ENCODE measurements at regions not wholly inside any gene's neighbourhood (a gene's known extent, or its start where the extent isn't known, plus 50 kb on each side); places are given as distances from the start of the nearest gene placed in this dataset.
"Not testable (repeated sequence)": the region's sequence is repeated elsewhere in the genome, so short reads cannot be mapped to it uniquely, and the experiment has no call there.

DNA sequence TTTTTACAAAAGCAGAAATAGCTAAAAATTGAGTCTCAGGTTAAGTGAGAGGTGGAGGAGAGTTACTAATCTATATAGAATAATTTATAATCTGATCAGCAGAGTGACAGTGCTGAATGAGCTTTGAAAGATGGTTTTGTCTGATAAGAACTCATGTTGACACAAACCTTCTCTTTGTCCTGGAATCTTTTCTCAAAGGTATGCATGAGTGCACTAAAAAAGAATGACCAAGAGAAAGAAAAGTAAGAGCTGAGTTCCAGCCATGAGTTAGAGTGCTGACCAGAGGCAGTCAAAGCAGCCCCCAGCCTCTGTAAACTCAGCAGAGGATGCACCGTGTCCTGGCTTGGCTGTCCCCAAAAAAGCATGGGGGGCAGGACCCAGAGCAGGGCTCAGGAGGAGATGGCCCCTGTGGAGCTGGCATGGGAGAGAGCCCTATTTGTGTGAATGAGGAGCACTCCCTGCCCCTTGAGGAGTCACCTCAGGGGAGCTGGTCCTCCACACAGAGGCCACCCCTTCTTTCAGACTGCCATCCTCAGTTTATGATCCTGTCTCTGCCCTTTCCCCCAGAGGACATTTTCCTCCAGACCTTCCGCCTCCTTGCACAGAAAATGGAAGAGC is 129.8 kb downstream of the SEC23A start:
- no peak for DNase-seq
- peaks cover 2% of the 10 kb centered on the region for H3K9me3 Mint-ChIP-seq
- H3K27ac Mint-ChIP-seq, result no peak overlapping the region
- no peaks in the 10 kb centered on the region for H3K4me1 Mint-ChIP-seq (ENCODE audit: low read depth)
- peaks cover 4% of the 10 kb centered on the region for H3K27me3 Mint-ChIP-seq
- no peak overlapping the region for H3K4me3 Mint-ChIP-seq
- no peaks in the 10 kb centered on the region for H3K36me3 Mint-ChIP-seq (ENCODE audit: low read depth)

DNA sequence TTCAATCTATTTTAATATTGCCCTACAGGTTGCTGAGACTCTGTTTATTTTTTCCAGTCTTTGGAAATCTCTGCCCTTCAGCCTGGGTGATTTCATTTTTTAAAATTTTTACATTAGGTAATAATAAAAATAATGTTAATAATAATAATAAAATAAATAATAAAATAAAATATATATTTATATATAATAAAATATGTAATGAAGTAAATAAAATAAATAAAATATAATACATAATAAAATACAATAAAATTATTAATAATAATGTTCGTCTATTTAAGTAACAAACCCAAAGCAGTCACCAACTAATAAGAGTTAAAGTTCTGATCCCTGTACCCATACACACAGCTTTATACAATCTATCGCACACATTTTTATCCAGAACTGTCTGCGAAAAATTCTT is 130.5 kb downstream of the SEC23A start:
- no peak overlapping the region for H3K27ac Mint-ChIP-seq
- peaks cover 2% of the 10 kb centered on the region for H3K9me3 Mint-ChIP-seq
- peaks cover 4% of the 10 kb centered on the region for H3K27me3 Mint-ChIP-seq
- DNase-seq, result no peak
- no peak overlapping the region for H3K4me3 Mint-ChIP-seq
- H3K4me1 Mint-ChIP-seq (ENCODE audit: low read depth), result no peaks in the 10 kb centered on the region
- H3K36me3 Mint-ChIP-seq (ENCODE audit: low read depth), result no peaks in the 10 kb centered on the region

DNA sequence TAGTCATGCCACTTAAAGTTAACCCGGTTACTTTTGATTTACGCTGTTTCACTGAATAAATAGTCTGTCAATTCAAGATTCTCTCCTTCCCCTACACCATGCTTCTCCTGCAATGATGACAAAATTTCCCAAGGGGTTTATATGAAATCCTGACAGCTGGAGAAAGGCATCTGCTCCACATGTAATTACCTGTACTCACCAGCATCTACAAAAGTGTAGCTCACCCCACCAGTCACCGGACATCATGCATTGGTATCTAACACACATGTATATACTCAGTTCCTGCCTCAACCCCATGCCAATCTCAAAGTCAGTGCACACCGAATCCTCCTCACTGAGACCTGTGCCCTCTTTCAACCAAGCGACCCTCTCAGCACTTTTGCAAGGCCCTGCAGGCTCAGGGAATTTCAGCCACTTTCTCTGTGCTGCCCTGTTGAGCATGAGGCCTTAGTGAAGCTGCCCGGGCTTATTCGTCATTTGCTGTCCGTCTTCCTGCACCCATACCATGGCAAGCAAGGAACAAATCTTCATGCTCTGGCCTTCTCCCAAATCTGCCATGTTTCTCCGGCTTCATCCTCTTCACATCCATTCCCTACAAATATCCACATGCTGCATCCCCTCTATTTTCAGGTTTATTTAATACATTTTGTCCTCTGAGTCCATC is 131.6 kb downstream of the SEC23A start:
- H3K9me3 Mint-ChIP-seq, result peaks cover 2% of the 10 kb centered on the region
- H3K36me3 Mint-ChIP-seq (ENCODE audit: low read depth), result no peaks in the 10 kb centered on the region
- no peak overlapping the region for H3K27ac Mint-ChIP-seq

DNA sequence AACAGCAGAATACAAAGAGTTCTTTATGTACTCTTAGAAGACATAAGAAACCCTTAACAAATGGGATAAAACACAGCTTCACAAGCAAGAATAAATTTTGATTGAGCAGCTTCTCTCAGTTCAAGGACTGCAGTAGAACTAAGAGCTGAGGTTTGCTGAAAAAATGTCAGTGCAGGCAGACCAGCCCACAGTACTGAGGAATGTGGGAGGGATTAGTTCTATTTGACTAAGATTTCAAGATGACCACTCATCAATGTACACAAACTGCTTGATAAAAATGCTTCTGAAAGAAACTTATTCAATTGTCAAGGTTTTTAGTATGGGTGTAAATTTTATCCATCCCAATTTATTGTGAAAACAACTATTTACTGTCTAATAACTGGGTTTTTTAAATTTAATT is 138.4 kb downstream of the SEC23A start:
- H3K36me3 Mint-ChIP-seq (ENCODE audit: low read depth), result no peaks in the 10 kb centered on the region
- H3K4me1 Mint-ChIP-seq (ENCODE audit: low read depth), result no peaks in the 10 kb centered on the region
- no peak overlapping the region for H3K27ac Mint-ChIP-seq
- no peaks in the 10 kb centered on the region for H3K9me3 Mint-ChIP-seq
- no peak overlapping the region for H3K4me3 Mint-ChIP-seq
- H3K27me3 Mint-ChIP-seq, result no peaks in the 10 kb centered on the region
- no peak for DNase-seq

More for the DNA sequence above, 131.6 kb downstream of the SEC23A start:
- no peaks in the 10 kb centered on the region for H3K27me3 Mint-ChIP-seq
- DNase-seq, result no peak
- H3K4me3 Mint-ChIP-seq, result no peak overlapping the region
- no peaks in the 10 kb centered on the region for H3K4me1 Mint-ChIP-seq (ENCODE audit: low read depth)

DNA sequence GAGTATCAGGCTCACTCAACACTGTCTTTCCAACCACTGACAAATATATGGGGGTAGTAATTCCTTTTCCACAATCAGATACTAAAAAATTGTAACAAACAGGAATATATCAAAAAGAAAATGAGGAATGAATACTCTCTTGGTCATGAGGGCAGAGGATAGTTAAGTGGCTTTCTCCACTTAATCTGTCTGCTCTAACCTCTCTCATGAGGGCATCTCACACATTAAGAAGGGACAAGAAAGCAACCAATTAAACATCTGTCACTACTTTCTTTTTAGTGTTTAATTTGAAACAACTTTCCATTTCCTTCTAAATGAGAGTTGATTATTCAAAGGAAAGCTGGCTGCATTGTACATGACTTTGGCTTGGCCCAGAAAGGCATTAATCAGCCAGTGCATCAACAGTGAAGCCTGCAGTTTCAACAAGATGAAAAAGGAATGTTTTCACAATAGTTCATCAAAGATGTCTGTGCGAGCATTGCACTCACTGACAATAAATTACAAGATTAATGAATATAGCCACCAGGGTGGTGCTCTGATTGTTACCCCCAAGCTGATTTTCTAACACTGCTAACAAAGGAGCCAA is 142.0 kb downstream of the SEC23A start:
- no peaks in the 10 kb centered on the region for H3K4me1 Mint-ChIP-seq (ENCODE audit: low read depth)

DNA sequence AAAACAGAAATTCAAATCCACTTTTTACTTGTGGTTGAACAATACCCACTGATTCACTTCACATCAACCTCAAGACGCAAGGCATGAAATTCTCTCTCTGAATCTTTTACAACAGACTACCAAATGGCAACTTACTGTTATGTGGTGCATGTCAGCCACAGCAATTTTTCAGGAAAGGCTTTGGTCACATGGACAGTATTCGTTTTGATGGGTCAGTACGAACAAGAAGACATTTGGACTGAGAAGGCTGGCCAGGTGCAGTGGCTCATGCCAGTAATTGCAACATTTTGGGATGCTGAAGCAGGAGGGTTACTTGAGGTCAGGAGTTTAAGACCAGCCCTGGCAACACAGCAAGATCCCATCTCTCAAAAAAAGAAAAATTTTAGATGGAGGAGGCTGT is 144.0 kb downstream of the SEC23A start:
- Mint-ChIP-seq H3K36me3 (ENCODE audit: low read depth) (no peaks in the 10 kb centered on the region), H3K4me3 (no peak overlapping the region), H3K27me3 (peaks cover 4% of the 10 kb centered on the region), H3K4me1 (ENCODE audit: low read depth) (no peaks in the 10 kb centered on the region), H3K27ac (no peak overlapping the region), H3K9me3 (no peaks in the 10 kb centered on the region)
- no peak for DNase-seq

More for the DNA sequence above, 142.0 kb downstream of the SEC23A start:
- peaks cover under 1% of the 10 kb centered on the region for H3K27me3 Mint-ChIP-seq
- no peaks in the 10 kb centered on the region for H3K36me3 Mint-ChIP-seq (ENCODE audit: low read depth)
- no peaks in the 10 kb centered on the region for H3K9me3 Mint-ChIP-seq
- H3K27ac Mint-ChIP-seq, result no peak overlapping the region
- no peak for DNase-seq
- no peak overlapping the region for H3K4me3 Mint-ChIP-seq

DNA sequence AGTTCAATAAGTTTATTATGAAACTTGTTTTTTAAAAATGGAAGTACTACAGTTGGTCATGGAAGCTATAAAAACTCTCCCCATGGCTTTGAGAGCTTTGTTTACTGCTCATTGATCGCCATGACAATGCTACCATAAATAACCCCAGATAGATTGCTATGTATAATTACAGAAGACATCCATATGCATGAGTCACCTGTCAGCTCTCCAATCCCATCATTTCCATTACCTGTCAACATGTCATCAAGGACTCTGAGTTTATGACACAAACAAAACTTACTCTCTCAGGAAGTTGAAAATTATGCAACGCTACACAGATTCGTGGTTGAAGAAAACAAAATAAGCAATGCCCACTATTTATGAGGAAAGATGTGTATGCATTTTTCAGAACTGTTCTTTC is 144.4 kb downstream of the SEC23A start:
- DNase-seq, result no peak
- peaks cover 4% of the 10 kb centered on the region for H3K27me3 Mint-ChIP-seq
- H3K36me3 Mint-ChIP-seq (ENCODE audit: low read depth), result no peaks in the 10 kb centered on the region
- no peak overlapping the region for H3K4me3 Mint-ChIP-seq
- H3K27ac Mint-ChIP-seq, result no peak overlapping the region
- no peaks in the 10 kb centered on the region for H3K4me1 Mint-ChIP-seq (ENCODE audit: low read depth)
- no peaks in the 10 kb centered on the region for H3K9me3 Mint-ChIP-seq

DNA sequence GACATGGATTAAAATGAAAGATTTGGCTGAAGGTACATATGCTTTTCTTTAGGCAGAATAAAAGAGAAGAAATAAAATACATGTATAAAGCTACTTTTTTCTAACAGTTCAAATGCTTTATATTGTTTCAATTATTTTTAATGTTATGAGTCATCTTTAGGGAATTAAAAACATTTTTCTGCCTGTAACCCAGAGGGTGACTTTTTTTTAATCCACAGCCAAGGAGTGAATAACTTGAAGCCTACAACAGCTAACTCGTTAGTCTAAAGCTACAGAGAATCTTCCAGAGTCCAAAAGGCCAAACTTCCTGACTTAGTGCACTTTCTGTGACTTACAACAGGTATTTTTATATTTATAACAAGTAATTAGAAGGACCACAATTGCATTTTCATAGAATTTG is 151.6 kb downstream of the SEC23A start:
- Mint-ChIP-seq H3K4me1 (ENCODE audit: low read depth) (no peaks in the 10 kb centered on the region), H3K36me3 (ENCODE audit: low read depth) (no peaks in the 10 kb centered on the region), H3K4me3 (no peak overlapping the region), H3K9me3 (no peaks in the 10 kb centered on the region), H3K27me3 (peaks cover 4% of the 10 kb centered on the region), H3K27ac (no peak overlapping the region)
- no peak for DNase-seq

DNA sequence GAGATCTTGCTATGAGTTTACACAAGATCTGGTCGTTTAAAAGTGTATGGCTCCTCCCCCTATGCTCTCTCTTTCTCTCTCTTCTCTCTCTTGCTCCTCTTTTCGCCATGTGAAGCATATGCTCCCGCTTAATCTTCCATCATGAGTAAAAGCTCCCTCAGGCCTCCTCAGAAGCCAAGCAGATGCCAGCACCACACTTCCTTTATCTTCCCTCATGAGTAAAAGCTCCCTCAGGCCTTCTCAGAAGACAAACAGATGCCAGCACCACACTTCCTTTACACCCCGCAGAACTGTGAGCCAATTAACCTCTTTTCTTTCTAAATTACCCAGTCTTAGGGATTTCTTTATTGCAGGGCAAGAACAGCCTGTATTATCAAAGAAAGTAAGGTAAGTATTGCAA is 152.4 kb downstream of the SEC23A start:
- Mint-ChIP-seq H3K4me1 (ENCODE audit: low read depth) (no peaks in the 10 kb centered on the region), H3K36me3 (ENCODE audit: low read depth) (no peaks in the 10 kb centered on the region)

DNA sequence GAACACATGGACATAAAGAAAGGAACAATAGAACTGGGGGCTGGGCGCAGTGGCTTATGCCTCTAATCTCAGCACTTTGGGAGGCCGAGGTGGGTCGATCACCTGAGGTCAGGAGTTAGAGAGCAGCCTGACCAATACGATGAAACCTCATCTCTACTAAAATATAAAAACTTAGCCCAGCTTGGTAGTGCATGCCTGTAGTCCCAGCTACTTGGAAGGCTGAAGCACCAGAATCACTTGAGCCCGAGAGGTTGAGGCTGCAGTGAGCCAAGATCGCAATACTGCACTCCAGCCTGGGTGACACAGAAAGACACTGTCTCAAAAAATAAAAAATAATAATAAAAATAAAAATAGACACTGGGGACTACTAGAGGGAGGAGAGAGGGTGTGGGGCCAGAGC is 154.5 kb downstream of the SEC23A start:
- Mint-ChIP-seq H3K4me3 (no peak overlapping the region), H3K36me3 (ENCODE audit: low read depth) (no peaks in the 10 kb centered on the region), H3K9me3 (no peaks in the 10 kb centered on the region), H3K27ac (no peak overlapping the region), H3K27me3 (no peaks in the 10 kb centered on the region), H3K4me1 (ENCODE audit: low read depth) (no peaks in the 10 kb centered on the region)
- DNase-seq, result no peak

More for the DNA sequence above, 152.4 kb downstream of the SEC23A start:
- no peak overlapping the region for H3K27ac Mint-ChIP-seq
- no peak for DNase-seq
- no peak overlapping the region for H3K4me3 Mint-ChIP-seq
- no peaks in the 10 kb centered on the region for H3K9me3 Mint-ChIP-seq
- H3K27me3 Mint-ChIP-seq, result no peaks in the 10 kb centered on the region

DNA sequence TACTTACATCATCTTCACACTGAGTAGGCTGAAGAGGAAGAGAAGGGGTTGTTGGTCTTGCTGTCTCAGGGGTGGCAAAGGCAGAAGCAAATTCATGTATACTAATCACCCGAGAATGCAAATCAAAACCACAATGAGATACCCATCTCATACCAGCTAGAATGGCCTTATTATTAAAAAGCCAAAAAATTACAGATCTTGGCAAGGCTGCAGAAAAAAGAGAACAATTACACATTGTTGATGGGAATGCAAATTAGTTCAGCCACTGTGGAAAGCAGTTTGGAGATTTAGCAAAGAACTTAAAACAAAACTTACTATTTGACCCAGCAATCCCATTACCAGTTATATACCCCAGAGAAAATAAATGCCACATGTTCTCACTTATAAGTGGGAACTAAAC is 154.9 kb downstream of the SEC23A start:
- no peak for DNase-seq
- Mint-ChIP-seq H3K9me3 (no peaks in the 10 kb centered on the region), H3K27ac (no peak overlapping the region), H3K4me1 (ENCODE audit: low read depth) (no peaks in the 10 kb centered on the region), H3K4me3 (no peak overlapping the region), H3K36me3 (ENCODE audit: low read depth) (no peaks in the 10 kb centered on the region), H3K27me3 (no peaks in the 10 kb centered on the region)

DNA sequence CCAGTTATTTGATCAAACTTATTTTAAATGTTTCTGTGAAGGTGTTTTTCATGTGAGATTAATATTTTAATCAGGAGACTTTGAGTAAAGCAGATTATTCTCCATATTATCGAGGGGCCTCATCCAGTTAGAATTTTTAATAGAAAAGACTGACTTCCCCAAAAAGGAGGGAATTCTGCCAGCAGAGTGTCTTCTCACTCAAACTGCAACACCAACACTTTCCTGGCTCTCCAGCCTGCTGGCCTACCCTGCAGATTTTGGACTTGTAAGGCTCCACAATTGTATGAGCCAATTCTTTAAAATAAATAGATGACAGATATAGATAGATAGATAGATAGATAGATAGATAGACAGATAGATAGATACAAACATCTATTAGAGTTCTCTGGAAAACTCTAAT is 155.7 kb downstream of the SEC23A start:
- H3K4me1 Mint-ChIP-seq (ENCODE audit: low read depth), result no peaks in the 10 kb centered on the region
- DNase-seq, result no peak
- H3K36me3 Mint-ChIP-seq (ENCODE audit: low read depth), result no peaks in the 10 kb centered on the region
- H3K27me3 Mint-ChIP-seq, result no peaks in the 10 kb centered on the region
- no peak overlapping the region for H3K27ac Mint-ChIP-seq
- H3K9me3 Mint-ChIP-seq, result no peaks in the 10 kb centered on the region
- no peak overlapping the region for H3K4me3 Mint-ChIP-seq

DNA sequence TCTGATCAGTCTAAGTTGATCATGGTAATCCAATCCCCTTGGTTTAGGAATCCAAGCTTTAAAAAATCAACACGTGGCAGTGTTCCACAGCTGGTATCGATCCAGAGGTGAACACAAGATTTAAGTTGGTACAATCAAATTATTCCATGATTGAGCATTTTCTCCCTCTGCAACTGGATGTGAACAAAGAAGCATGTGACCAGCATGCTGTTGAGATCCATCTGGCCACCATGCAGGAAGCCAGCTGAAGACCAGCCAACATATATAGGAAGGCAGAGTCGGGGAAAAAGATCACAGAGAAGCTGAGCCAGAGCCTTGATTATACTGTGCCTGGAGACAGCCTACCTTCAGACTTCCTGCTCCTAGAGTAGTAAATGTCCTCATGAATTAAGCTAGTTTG is 158.3 kb downstream of the SEC23A start:
- H3K4me1 Mint-ChIP-seq (ENCODE audit: low read depth), result no peaks in the 10 kb centered on the region
- H3K4me3 Mint-ChIP-seq, result no peak overlapping the region
- no peaks in the 10 kb centered on the region for H3K36me3 Mint-ChIP-seq (ENCODE audit: low read depth)
- no peak for DNase-seq
- no peaks in the 10 kb centered on the region for H3K9me3 Mint-ChIP-seq
- no peaks in the 10 kb centered on the region for H3K27me3 Mint-ChIP-seq
- no peak overlapping the region for H3K27ac Mint-ChIP-seq

DNA sequence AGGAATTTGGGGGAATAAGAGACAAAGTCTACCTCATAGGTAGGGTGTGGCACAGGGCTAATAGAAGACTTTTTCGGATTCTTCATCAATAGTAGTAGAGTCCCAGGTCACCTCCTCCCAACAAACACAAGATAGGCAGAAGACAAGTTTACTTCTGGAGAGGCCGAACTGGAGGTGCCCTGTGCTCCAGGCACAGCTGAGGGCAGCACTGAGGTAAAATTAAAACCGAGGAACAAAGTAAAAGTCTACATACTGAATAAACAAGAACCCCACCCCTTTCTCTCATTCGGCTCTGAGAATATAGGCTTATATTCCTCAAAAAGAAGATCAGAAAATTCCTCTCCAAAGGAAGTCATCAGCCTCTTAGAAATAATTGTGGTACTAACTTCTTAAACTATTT is 161.5 kb downstream of the SEC23A start:
- no peak for DNase-seq
- Mint-ChIP-seq H3K4me3 (no peak overlapping the region), H3K27me3 (no peaks in the 10 kb centered on the region), H3K27ac (no peak overlapping the region), H3K9me3 (no peaks in the 10 kb centered on the region), H3K36me3 (ENCODE audit: low read depth) (no peaks in the 10 kb centered on the region), H3K4me1 (ENCODE audit: low read depth) (no peaks in the 10 kb centered on the region)

DNA sequence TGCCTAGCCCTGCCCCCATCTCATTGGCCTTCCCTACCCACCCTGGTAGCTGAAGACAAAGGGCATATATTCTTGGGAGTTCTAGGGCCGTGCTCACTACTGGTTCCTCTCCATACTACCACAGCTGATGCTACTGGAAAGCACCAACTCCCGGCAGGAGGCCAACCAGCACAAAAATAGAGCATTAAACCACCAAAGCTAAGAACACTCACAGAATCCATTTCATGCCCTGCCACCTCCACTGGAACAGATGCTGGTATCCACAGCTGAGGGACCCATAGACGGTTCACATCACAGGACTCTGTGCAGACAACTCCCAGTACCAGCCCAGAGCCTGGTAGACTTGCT is 170.4 kb downstream of the SEC23A start:
- not testable (repeated sequence) for H3K27ac Mint-ChIP-seq, DNase-seq

More for the DNA sequence above, 170.4 kb downstream of the SEC23A start:
- peaks cover 11% of the 10 kb centered on the region for H3K27me3 Mint-ChIP-seq
- not testable (repeated sequence) for H3K36me3 Mint-ChIP-seq (ENCODE audit: low read depth); H3K4me3 Mint-ChIP-seq; H3K4me1 Mint-ChIP-seq (ENCODE audit: low read depth); H3K9me3 Mint-ChIP-seq
